K562 (cell line): ENCODE measurements at regions not wholly inside any gene's neighbourhood (a gene's known extent, or its start where the extent isn't known, plus 50 kb on each side); places are given as distances from the start of the nearest gene placed in this dataset.

Experiments used
- CHD2 ChIP-seq: IDR thresholded peaks from 2 replicates; pipeline ENCODE4 v1.6.1; 2011; ENCODE audit warnings: low read depth, low read length
- GABPB2 ChIP-seq: fragments of 250-450 bp; sonication (Bioruptor Pico); conservative IDR thresholded peaks from 2 replicates; pipeline ENCODE4 v1.5.1; 2021; ENCODE audit warnings: mild to moderate bottlenecking
- SP1 ChIP-seq: sonication (generic); formaldehyde crosslinking; IDR thresholded peaks from 2 replicates; pipeline ENCODE4 v1.8.1; 2022; ENCODE audit warnings: mild to moderate bottlenecking, missing genetic modification reagents
- TEAD4 ChIP-seq, 2 experiments: sonication (generic) in 1 of 2; formaldehyde crosslinking in 1 of 2; IDR thresholded peaks; 2 replicates each; pipeline versions ENCODE4 v1.6.1 to v1.8.0; 2012 to 2022; ENCODE audit warnings: borderline replicate concordance in 1 of 2, inconsistent platforms in 1 of 2, low read length in 1 of 2, mild to moderate bottlenecking in 1 of 2, missing genetic modification reagents in 1 of 2
- YY1 ChIP-seq, 3 experiments: IDR thresholded peaks; 2 replicates each; pipeline ENCODE4 v1.6.1; 2011; ENCODE audit warnings: low read length in 2 of 3, mild to moderate bottlenecking in 2 of 3, moderate library complexity in 2 of 3, borderline replicate concordance in 1 of 3, control low read depth in 1 of 3, low read depth in 1 of 3; ENCODE audit not compliant: insufficient read depth in 3 of 3, insufficient replicate concordance in 2 of 3, control insufficient read depth in 1 of 3, insufficient read length in 1 of 3; ENCODE audit errors: extremely low read depth in 1 of 3
- ZNF217 ChIP-seq: sonication (generic); formaldehyde crosslinking; IDR thresholded peaks from 2 replicates; pipeline ENCODE4 v1.8.0; 2022; ENCODE audit warnings: mild to moderate bottlenecking, missing genetic modification reagents
- ZNF57 ChIP-seq: fragments of 450-650 bp; formaldehyde crosslinking; IDR thresholded peaks from 2 replicates; pipeline ENCODE4 v1.4.0; 2020; ENCODE audit warnings: mild to moderate bottlenecking, moderate library complexity
- TF ChIP-seq, protein P1 (sequence below): sonication (generic); formaldehyde crosslinking; IDR thresholded peaks from 2 replicates; pipeline ENCODE4 v1.9.0; 2022; ENCODE audit warnings: mild to moderate bottlenecking, missing genetic modification reagents
- TF ChIP-seq, protein P2 (sequence below), 3 experiments: IDR thresholded peaks in 2 of 3; conservative IDR thresholded peaks in 1 of 3; 2 replicates each; pipeline ENCODE4 v1.5.1; 2011 to 2012; ENCODE audit warnings: low read length in 3 of 3, mild to moderate bottlenecking in 3 of 3, control low read depth in 2 of 3, improper control_type of control experiment in 1 of 3, inconsistent platforms in 1 of 3, low read depth in 1 of 3, mixed read lengths in 1 of 3, moderate library complexity in 1 of 3; ENCODE audit not compliant: insufficient read depth in 2 of 3

DNA sequence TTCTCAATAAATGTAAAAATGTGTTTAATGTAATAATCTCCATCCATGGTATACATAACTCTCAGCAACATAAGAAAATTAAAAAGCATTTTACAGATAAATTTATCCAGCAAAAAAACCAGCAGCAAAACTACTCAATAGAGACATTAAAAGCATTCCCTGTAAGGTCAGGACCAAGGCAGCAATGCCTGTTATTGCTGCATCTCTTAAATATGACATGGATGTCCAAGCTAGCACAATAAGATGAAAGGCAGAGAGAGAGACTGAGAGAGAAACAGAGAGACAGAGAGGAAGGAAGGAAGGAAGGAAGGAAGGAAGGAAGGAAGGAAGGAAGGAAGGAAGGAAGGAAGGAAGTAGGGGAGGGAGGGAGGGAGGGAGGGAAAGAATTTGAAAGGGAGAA is 289.0 kb upstream of the PAPPA start:
- no peak for TF ChIP-seq GABPB2 (CRISPR knock-in tag)
- TF ChIP-seq, protein P1, sequence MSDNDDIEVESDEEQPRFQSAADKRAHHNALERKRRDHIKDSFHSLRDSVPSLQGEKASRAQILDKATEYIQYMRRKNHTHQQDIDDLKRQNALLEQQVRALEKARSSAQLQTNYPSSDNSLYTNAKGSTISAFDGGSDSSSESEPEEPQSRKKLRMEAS (CRISPR knock-in tag) = no peak
- TF ChIP-seq, protein P2, sequence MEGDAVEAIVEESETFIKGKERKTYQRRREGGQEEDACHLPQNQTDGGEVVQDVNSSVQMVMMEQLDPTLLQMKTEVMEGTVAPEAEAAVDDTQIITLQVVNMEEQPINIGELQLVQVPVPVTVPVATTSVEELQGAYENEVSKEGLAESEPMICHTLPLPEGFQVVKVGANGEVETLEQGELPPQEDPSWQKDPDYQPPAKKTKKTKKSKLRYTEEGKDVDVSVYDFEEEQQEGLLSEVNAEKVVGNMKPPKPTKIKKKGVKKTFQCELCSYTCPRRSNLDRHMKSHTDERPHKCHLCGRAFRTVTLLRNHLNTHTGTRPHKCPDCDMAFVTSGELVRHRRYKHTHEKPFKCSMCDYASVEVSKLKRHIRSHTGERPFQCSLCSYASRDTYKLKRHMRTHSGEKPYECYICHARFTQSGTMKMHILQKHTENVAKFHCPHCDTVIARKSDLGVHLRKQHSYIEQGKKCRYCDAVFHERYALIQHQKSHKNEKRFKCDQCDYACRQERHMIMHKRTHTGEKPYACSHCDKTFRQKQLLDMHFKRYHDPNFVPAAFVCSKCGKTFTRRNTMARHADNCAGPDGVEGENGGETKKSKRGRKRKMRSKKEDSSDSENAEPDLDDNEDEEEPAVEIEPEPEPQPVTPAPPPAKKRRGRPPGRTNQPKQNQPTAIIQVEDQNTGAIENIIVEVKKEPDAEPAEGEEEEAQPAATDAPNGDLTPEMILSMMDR (IDR thresholded peaks at IDR 0.05 in 2 of 3, conservative IDR thresholded peaks at IDR 0.05 in 1 of 3; ENCODE audit: insufficient read depth in 2 of 3, low read depth in 1 of 3, low read length in 3 of 3) = no peak
- TF ChIP-seq SP1 = no peak
- no peak for TF ChIP-seq CHD2
- no peak for TF ChIP-seq TEAD4 (IDR thresholded peaks at IDR 0.05; ENCODE audit: low read length)
- no peak for TF ChIP-seq TEAD4 (CRISPR knock-in tag; IDR thresholded peaks at IDR 0.05; ENCODE audit: borderline replicate concordance)
- no peak for TF ChIP-seq ZNF57 (CRISPR knock-in tag)
- TF ChIP-seq YY1 (IDR thresholded peaks at IDR 0.05; ENCODE audit: borderline replicate concordance in 1 of 3, control insufficient read depth in 1 of 3, extremely low read depth in 1 of 3, insufficient read depth in 3 of 3, insufficient read length in 1 of 3, insufficient replicate concordance in 2 of 3, low read depth in 1 of 3, low read length in 2 of 3) = no peak
- TF ChIP-seq ZNF217 (CRISPR knock-in tag) = no peak
